ENCODE measurements at regions not wholly inside any gene's neighbourhood (a gene's known extent, or its start where the extent isn't known, plus 50 kb on each side); places are given as distances from the start of the nearest gene placed in this dataset.
"Not testable (repeated sequence)": the region's sequence is repeated elsewhere in the genome, so short reads cannot be mapped to it uniquely, and the experiment has no call there.

- DNase-seq (ENCODE audit: extremely low read depth, low read depth) = no peak
- no peak for TF ChIP-seq CTCF (IDR thresholded peaks at IDR 0.05; ENCODE audit: low read depth, low read length, missing control alignments)
- H3K4me3 ChIP-seq (replicated peaks; ENCODE audit: low read depth, low read length) = no peak overlapping the region
Measured at GRCh38 chr11:71370895-71371673, 77.1 kb downstream of the DHCR7 start.

GRCh38 chr11:71370020-71370747 lies 78.0 kb downstream of the DHCR7 start:
- no peak for DNase-seq (ENCODE audit: extremely low read depth, low read depth)
- TF ChIP-seq CTCF (IDR thresholded peaks at IDR 0.05; ENCODE audit: low read depth, low read length, missing control alignments) = no peak
- no peak overlapping the region for H3K4me3 ChIP-seq (replicated peaks; ENCODE audit: low read depth, low read length)

GRCh38 chr11:71369411-71369810 lies 78.8 kb downstream of the DHCR7 start:
- DNase-seq (ENCODE audit: extremely low read depth, low read depth) = no peak
- H3K4me3 ChIP-seq (replicated peaks; ENCODE audit: low read depth, low read length) = no peak overlapping the region
- no peak for TF ChIP-seq CTCF (IDR thresholded peaks at IDR 0.05; ENCODE audit: low read depth, low read length, missing control alignments)

- no peak for DNase-seq (ENCODE audit: extremely low read depth, low read depth)
- no peak overlapping the region for H3K4me3 ChIP-seq (replicated peaks; ENCODE audit: low read depth, low read length)
- no peak for TF ChIP-seq CTCF (IDR thresholded peaks at IDR 0.05; ENCODE audit: low read depth, low read length, missing control alignments)
Measured at GRCh38 chr11:71368966-71369365, 79.2 kb downstream of the DHCR7 start.

- H3K4me3 ChIP-seq (replicated peaks; ENCODE audit: low read depth, low read length) = no peak overlapping the region
- no peak for TF ChIP-seq CTCF (IDR thresholded peaks at IDR 0.05; ENCODE audit: low read depth, low read length, missing control alignments)
- no peak for DNase-seq (ENCODE audit: extremely low read depth, low read depth)
Measured at GRCh38 chr11:71367756-71368155, 80.4 kb downstream of the DHCR7 start.

- not testable (repeated sequence) for H3K4me3 ChIP-seq (replicated peaks; ENCODE audit: low read depth, low read length)
Measured at GRCh38 chr11:71367276-71367675, 80.9 kb downstream of the DHCR7 start.

GRCh38 chr11:71366076-71366475 lies 82.1 kb downstream of the DHCR7 start:
- no peak overlapping the region for H3K4me3 ChIP-seq (replicated peaks; ENCODE audit: low read depth, low read length)
- no peak for DNase-seq (ENCODE audit: extremely low read depth, low read depth)
- TF ChIP-seq CTCF (IDR thresholded peaks at IDR 0.05; ENCODE audit: low read depth, low read length, missing control alignments) = no peak

More at GRCh38 chr11:71367276-71367675, 80.9 kb downstream of the DHCR7 start:
- not testable (repeated sequence) for DNase-seq (ENCODE audit: extremely low read depth, low read depth)
